GM12878 (cell line): ENCODE measurements at regions not wholly inside any gene's neighbourhood (a gene's known extent, or its start where the extent isn't known, plus 50 kb on each side); places are given as distances from the start of the nearest gene placed in this dataset.

ENCODE experiments used
- ATAC-seq: fragments of 200-7000 bp; cut with Tn5 transposase; 3 replicates; pipeline ENCODE4 v1.9.1; 2020; ENCODE audit warnings: mild to moderate bottlenecking, moderate library complexity
- BruUV-seq: library from RNA; stranded (reverse); fragments of 400-500 nt; replicated peaks from 2 replicates; lab custom pipeline; 2021; lab: Mats Ljungman, UMichigan
- CTCF ChIA-PET: fragments of 300-600 bp; sonication (Branson Sonifier 250); formaldehyde crosslinking; extraction: SDS; loops from one replicate; lab custom pipeline; 2021; ENCODE audit warnings: inconsistent platforms; lab: Yijun Ruan, JAX
- POLR2A ChIA-PET: fragments of 350-600 bp; formaldehyde crosslinking; extraction: SDS; loops from one replicate; lab custom pipeline; 2021; ENCODE audit warnings: inconsistent platforms; lab: Charles Lee
- RAD21 ChIA-PET: fragments of 300-600 bp; sonication (Branson Sonifier 250); formaldehyde crosslinking; loops from one replicate; lab custom pipeline; 2023; ENCODE audit warnings: antibody characterized with exemption; ENCODE audit not compliant: unreplicated experiment; lab: Charles Lee
- SMC1A ChIA-PET: fragments of 300-600 bp; sonication (Branson Sonifier 250); formaldehyde crosslinking; loops from one replicate; lab custom pipeline; 2023; ENCODE audit not compliant: unreplicated experiment, uncharacterized antibody; lab: Charles Lee
- DNase-seq: peaks from one replicate; pipeline ENCODE4 v3.0.0-alpha.2; 2011; ENCODE audit warnings: low read depth, low spot score
- FAIRE-seq: peaks from 3 replicates; lab custom pipeline; 2011; peaks lifted over from hg19 to GRCh38; lab: Jason Lieb, UNC
- H2AFZ ChIP-seq: 2 replicates; pipeline ENCODE4 v1.6.0; 2011; ENCODE audit warnings: low read depth, low read length, control low read depth; ENCODE audit not compliant: control insufficient read depth
- H3K27ac ChIP-seq: 2 replicates; pipeline ENCODE4 v1.5.1; 2011; ENCODE audit warnings: control low read depth; ENCODE audit not compliant: control insufficient read depth, insufficient read depth
- H3K27me3 ChIP-seq, 2 experiments: replicated peaks in 1 of 2; 2 replicates each; pipeline versions ENCODE4 v1.6.0 to v1.6.1; 2011; ENCODE audit warnings: low read length in 1 of 2; ENCODE audit not compliant: control insufficient read depth in 2 of 2, insufficient read depth in 2 of 2
- H3K36me3 ChIP-seq, 2 experiments: 2 replicates each; pipeline ENCODE4 v1.5.1; 2011; ENCODE audit warnings: low read length in 1 of 2; ENCODE audit not compliant: control insufficient read depth in 2 of 2, insufficient read depth in 2 of 2
- H3K4me1 ChIP-seq: 2 replicates; pipeline ENCODE4 v1.6.1; 2011; ENCODE audit warnings: mild to moderate bottlenecking, low read length, moderate library complexity, mixed read lengths; ENCODE audit not compliant: control insufficient read depth, insufficient read depth
- H3K4me2 ChIP-seq: 2 replicates; pipeline ENCODE4 v1.6.0; 2011; ENCODE audit warnings: control low read depth; ENCODE audit not compliant: control insufficient read depth, insufficient read depth
- H3K4me3 ChIP-seq: fragments of 200-600 bp; sonication (generic); 2 replicates; pipeline ENCODE4 v1.5.1; 2016
- H3K79me2 ChIP-seq: 2 replicates; pipeline ENCODE4 v1.6.0; 2011; ENCODE audit warnings: low read length; ENCODE audit not compliant: control insufficient read depth, insufficient read depth
- H3K9ac ChIP-seq: 2 replicates; pipeline ENCODE4 v1.8.0; 2011; ENCODE audit warnings: low read length, control low read depth, mixed read lengths; ENCODE audit not compliant: control insufficient read depth, insufficient read depth
- H3K9me3 ChIP-seq: replicated peaks from 3 replicates; pipeline ENCODE4 v1.5.1; 2011; ENCODE audit warnings: mild to moderate bottlenecking, low read length; ENCODE audit not compliant: control insufficient read depth, insufficient read depth
- H4K20me1 ChIP-seq: 2 replicates; pipeline ENCODE4 v1.6.0; 2011; ENCODE audit not compliant: control insufficient read depth, insufficient read depth
- EZH2 ChIP-seq: IDR thresholded peaks from 2 replicates; pipeline ENCODE4 v1.6.1; 2012; ENCODE audit warnings: low read depth, mild to moderate bottlenecking, control low read depth, inconsistent platforms, low read length, borderline replicate concordance; ENCODE audit not compliant: control insufficient read depth
- HDGF ChIP-seq: fragments of 450-650 bp; IDR thresholded peaks from 2 replicates; pipeline ENCODE4 v1.6.1; 2016; ENCODE audit warnings: antibody characterized with exemption
- MAX ChIP-seq: IDR thresholded peaks from 2 replicates; pipeline ENCODE4 v1.6.1; 2012; ENCODE audit warnings: low read depth, low read length, improper control_type of control experiment
- NFYA ChIP-seq: IDR thresholded peaks from 2 replicates; pipeline ENCODE4 v1.6.1; 2011; ENCODE audit warnings: low read depth, mild to moderate bottlenecking, low read length, improper control_type of control experiment, borderline replicate concordance
- NR2F1 ChIP-seq: fragments of 450-650 bp; conservative IDR thresholded peaks from 2 replicates; pipeline ENCODE4 v1.6.1; 2017; ENCODE audit warnings: mild to moderate bottlenecking
- NRF1 ChIP-seq: conservative IDR thresholded peaks from 2 replicates; pipeline ENCODE4 v1.6.1; 2011; ENCODE audit warnings: mild to moderate bottlenecking, low read depth, low read length, improper control_type of control experiment
- RCOR1 ChIP-seq: conservative IDR thresholded peaks from 2 replicates; pipeline ENCODE4 v1.6.1; 2012; ENCODE audit warnings: low read depth, low read length, improper control_type of control experiment
- RELB ChIP-seq: fragments of 450-650 bp; IDR thresholded peaks from 2 replicates; pipeline ENCODE4 v1.6.1; 2017; ENCODE audit warnings: low read depth, mild to moderate bottlenecking, moderate library complexity
- SIX5 ChIP-seq: IDR thresholded peaks from 2 replicates; pipeline ENCODE4 v1.6.1; 2011; ENCODE audit warnings: mild to moderate bottlenecking, low read depth, low read length, moderate library complexity; ENCODE audit not compliant: severe bottlenecking
- WGBS: methylation state at CpG from one replicate; pipeline ENCODE4 v1.1.6; 2016; ENCODE audit warnings: low lambda C conversion rate; ENCODE audit not compliant: insufficient replicate concordance, insufficient coverage; ENCODE audit errors: missing lambda C conversion rate; 5-methylcytosine and 5-hydroxymethylcytosine counted together
- in situ Hi-C: fragments of 300-500 bp; cut with MboI; formaldehyde crosslinking; loops from 9 replicates; pipeline ENCODE4 v1.14.3; 2018; ENCODE audit warnings: mixed read lengths
- intact Hi-C: fragments of 100-400 bp; cut with micrococcal nuclease; formaldehyde crosslinking; loops from one replicate; pipeline ENCODE4 v1.14.2; 2022; ENCODE audit not compliant: unreplicated experiment

GRCh38 chr10:128588402-128588801 lies 462.2 kb upstream of the MKI67 start (continued):
- TF ChIP-seq SIX5, result no peak

GRCh38 chr10:128594688-128595087 lies 468.5 kb upstream of the MKI67 start:
- in situ Hi-C loops (no loop called here), intact Hi-C loops (no loop called here)
- H3K4me3 ChIP-seq, result no peak overlapping the region
- no peaks in the 10 kb centered on the region for H3K27me3 ChIP-seq
- no peaks in the 10 kb centered on the region for H3K9me3 ChIP-seq
- no peak overlapping the region for H3K9ac ChIP-seq
- BruUV-seq, result no TSS peak
- ChIA-PET CTCF (no interaction called here), SMC1A (no interaction called here), POLR2A (no interaction called here), RAD21 (no interaction called here)
- H3K36me3 ChIP-seq, result no peaks in the 10 kb centered on the region
- DNase-seq, result no peak
- WGBS, result 50% methylated on average over 1 of the region's 1 CpG
- no peaks in the 10 kb centered on the region for H3K4me1 ChIP-seq
- no peak overlapping the region for H3K27ac ChIP-seq
- H4K20me1 ChIP-seq, result no peaks in the 10 kb centered on the region
- H3K4me2 ChIP-seq, result no peak overlapping the region
- no peak for FAIRE-seq
- H3K79me2 ChIP-seq, result no peaks in the 10 kb centered on the region
- TF ChIP-seq RCOR1, result no peak
- TF ChIP-seq RELB, result no peak
- no peak for TF ChIP-seq NFYA
- no peak for TF ChIP-seq MAX
- TF ChIP-seq HDGF, result no peak
- TF ChIP-seq EZH2, result no peak
- TF ChIP-seq NR2F1, result no peak
- TF ChIP-seq NRF1, result no peak
- no peak overlapping the region for H2AFZ ChIP-seq
- ATAC-seq, result no peak
